MM.1S (cell line): ENCODE measurements at regions not wholly inside any gene's neighbourhood (a gene's known extent, or its start where the extent isn't known, plus 50 kb on each side); places are given as distances from the start of the nearest gene placed in this dataset.

Source experiments
- DNase-seq: peaks from one replicate; pipeline ENCODE4 v3.0.0-alpha.2; 2015
- H2AFZ ChIP-seq: fragments of 300-600 bp; sonication (generic); 2 replicates; pipeline ENCODE4 v1.6.0; 2016; ENCODE audit warnings: antibody characterized with exemption, low read length
- H3F3A ChIP-seq: fragments of 300-600 bp; sonication (generic); 2 replicates; pipeline ENCODE4 v1.6.1; 2016; ENCODE audit warnings: mild to moderate bottlenecking, antibody characterized with exemption, low read length, moderate library complexity, mixed read lengths; ENCODE audit not compliant: insufficient read depth
- H3K27ac ChIP-seq: fragments of 300-600 bp; sonication (generic); 2 replicates; pipeline ENCODE4 v1.5.1; 2016; ENCODE audit warnings: mild to moderate bottlenecking, low read length
- H3K27me3 ChIP-seq: fragments of 300-600 bp; sonication (generic); replicated peaks from 2 replicates; pipeline ENCODE4 v1.6.0; 2016; ENCODE audit warnings: low read length; ENCODE audit not compliant: insufficient read depth
- H3K36me3 ChIP-seq: fragments of 300-600 bp; sonication (generic); replicated peaks from 2 replicates; pipeline ENCODE4 v1.6.1; 2016; ENCODE audit warnings: mild to moderate bottlenecking, low read length, mixed read lengths; ENCODE audit not compliant: insufficient read depth
- H3K4me1 ChIP-seq: fragments of 300-600 bp; sonication (generic); 2 replicates; pipeline ENCODE4 v1.6.1; 2016; ENCODE audit warnings: low read length, mixed read lengths
- H3K4me2 ChIP-seq: fragments of 300-600 bp; sonication (generic); 2 replicates; pipeline ENCODE4 v1.6.0; 2016; ENCODE audit warnings: low read depth, low read length
- H3K4me3 ChIP-seq: fragments of 300-600 bp; sonication (generic); 2 replicates; pipeline ENCODE4 v1.5.1; 2016; ENCODE audit warnings: low read length, mixed read lengths
- H3K79me2 ChIP-seq: fragments of 300-600 bp; sonication (generic); 2 replicates; pipeline ENCODE4 v1.6.1; 2016; ENCODE audit warnings: mixed run types, low read length, mixed read lengths
- H3K9ac ChIP-seq: fragments of 300-600 bp; sonication (generic); 2 replicates; pipeline ENCODE4 v1.6.1; 2016; ENCODE audit warnings: low read length, mixed read lengths
- H3K9me2 ChIP-seq: fragments of 300-600 bp; sonication (generic); replicated peaks from 2 replicates; pipeline ENCODE4 v1.6.1; 2016; ENCODE audit warnings: mild to moderate bottlenecking, low read length, mixed read lengths; ENCODE audit not compliant: insufficient read depth
- H3K9me3 ChIP-seq: fragments of 300-600 bp; sonication (generic); replicated peaks from 2 replicates; pipeline ENCODE4 v1.6.1; 2016; ENCODE audit warnings: mild to moderate bottlenecking, low read length, mixed read lengths; ENCODE audit not compliant: insufficient read depth
- H4K20me1 ChIP-seq: fragments of 300-600 bp; sonication (generic); 2 replicates; pipeline ENCODE4 v1.6.1; 2016; ENCODE audit warnings: mild to moderate bottlenecking, low read length, moderate library complexity, mixed read lengths; ENCODE audit not compliant: insufficient read depth
- EZH2 ChIP-seq: fragments of 300-600 bp; sonication (generic); optimal IDR thresholded peaks from 2 replicates; pipeline ENCODE3; 2017; ENCODE audit warnings: low read depth, mild to moderate bottlenecking, antibody characterized with exemption, low read length, mixed read lengths
- EZH2phosphoT487 ChIP-seq: fragments of 300-600 bp; sonication (generic); IDR thresholded peaks from 2 replicates; pipeline ENCODE4 v1.6.1; 2018; ENCODE audit warnings: antibody characterized with exemption, low read length
- TF ChIP-seq, protein P1 (sequence below): fragments of 300-600 bp; sonication (generic); IDR thresholded peaks from 2 replicates; pipeline ENCODE4 v1.5.1; 2016; ENCODE audit warnings: antibody characterized with exemption, low read length, mixed read lengths

DNA sequence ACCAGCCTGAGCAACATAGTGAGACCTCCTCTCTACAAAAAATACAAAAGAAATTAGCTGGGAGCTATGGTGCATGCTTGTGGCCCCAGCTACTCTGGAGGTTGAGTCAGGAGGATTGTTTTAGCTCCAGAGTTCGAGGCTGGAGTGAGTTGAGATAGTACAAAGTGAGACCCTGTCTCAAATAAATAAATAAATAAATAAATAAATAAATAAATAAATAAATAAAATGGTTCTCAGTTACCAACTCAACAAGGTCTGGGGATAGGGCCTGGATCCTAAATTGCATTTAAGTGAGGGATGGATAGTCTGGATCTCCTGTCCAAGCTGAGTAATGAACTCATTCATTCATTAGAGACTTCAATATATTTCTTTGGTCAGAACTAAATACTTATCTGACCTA, 115.7 kb upstream of the IL1RAPL2 start:
- Histone ChIP-seq H3K9me3 (no peaks in the 10 kb centered on the region), H3K79me2 (no peaks in the 10 kb centered on the region), H4K20me1 (no peaks in the 10 kb centered on the region; the same call in 1 of the 2 replicates), H3F3A (no peaks in the 10 kb centered on the region), H3K4me1 (no peaks in the 10 kb centered on the region), H3K27me3 (no peaks in the 10 kb centered on the region), H3K4me3 (no peak overlapping the region), H3K9me2 (no peaks in the 10 kb centered on the region), H3K4me2 (no peak overlapping the region), H3K36me3 (no peaks in the 10 kb centered on the region), H3K27ac (no peak overlapping the region), H2AFZ (no peak overlapping the region), H3K9ac (no peak overlapping the region)
- DNase-seq, result no peak
- TF ChIP-seq, protein P1, sequence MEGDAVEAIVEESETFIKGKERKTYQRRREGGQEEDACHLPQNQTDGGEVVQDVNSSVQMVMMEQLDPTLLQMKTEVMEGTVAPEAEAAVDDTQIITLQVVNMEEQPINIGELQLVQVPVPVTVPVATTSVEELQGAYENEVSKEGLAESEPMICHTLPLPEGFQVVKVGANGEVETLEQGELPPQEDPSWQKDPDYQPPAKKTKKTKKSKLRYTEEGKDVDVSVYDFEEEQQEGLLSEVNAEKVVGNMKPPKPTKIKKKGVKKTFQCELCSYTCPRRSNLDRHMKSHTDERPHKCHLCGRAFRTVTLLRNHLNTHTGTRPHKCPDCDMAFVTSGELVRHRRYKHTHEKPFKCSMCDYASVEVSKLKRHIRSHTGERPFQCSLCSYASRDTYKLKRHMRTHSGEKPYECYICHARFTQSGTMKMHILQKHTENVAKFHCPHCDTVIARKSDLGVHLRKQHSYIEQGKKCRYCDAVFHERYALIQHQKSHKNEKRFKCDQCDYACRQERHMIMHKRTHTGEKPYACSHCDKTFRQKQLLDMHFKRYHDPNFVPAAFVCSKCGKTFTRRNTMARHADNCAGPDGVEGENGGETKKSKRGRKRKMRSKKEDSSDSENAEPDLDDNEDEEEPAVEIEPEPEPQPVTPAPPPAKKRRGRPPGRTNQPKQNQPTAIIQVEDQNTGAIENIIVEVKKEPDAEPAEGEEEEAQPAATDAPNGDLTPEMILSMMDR, result no peak
- TF ChIP-seq EZH2 (no peak), EZH2phosphoT487 (no peak)

DNA sequence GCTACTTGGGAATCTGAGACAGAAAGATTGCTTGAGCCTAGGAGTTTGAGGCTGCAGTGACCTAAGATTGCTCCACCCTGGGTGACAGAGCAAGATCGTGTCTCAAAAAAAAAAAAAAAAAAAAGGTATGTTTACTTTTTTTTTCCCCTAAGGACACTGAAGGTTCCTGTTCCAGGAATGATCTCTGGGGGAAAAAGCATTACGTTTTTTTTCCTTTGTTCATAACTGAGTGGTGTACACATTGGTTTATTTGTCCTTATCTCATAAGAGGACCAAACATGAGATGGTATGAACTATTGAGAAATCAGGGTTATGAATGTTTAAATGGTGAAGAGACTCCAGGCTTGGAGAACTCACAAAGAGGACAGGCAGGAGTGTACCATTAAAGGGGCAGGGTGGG, 120.4 kb upstream of the IL1RAPL2 start:
- H3K4me1 ChIP-seq, result no peaks in the 10 kb centered on the region
- no peaks in the 10 kb centered on the region for H3K9me3 ChIP-seq
- H3K4me3 ChIP-seq, result no peak overlapping the region
- no peaks in the 10 kb centered on the region for H3K79me2 ChIP-seq
- H3K4me2 ChIP-seq, result no peak overlapping the region
- no peaks in the 10 kb centered on the region for H3K9me2 ChIP-seq
- H4K20me1 ChIP-seq, result no peaks in the 10 kb centered on the region
- H3K27me3 ChIP-seq, result no peaks in the 10 kb centered on the region
- H3K9ac ChIP-seq, result no peak overlapping the region
- no peaks in the 10 kb centered on the region for H3K36me3 ChIP-seq
- no peak overlapping the region for H2AFZ ChIP-seq
- TF ChIP-seq, protein P1, result no peak
- TF ChIP-seq EZH2, result no peak
- H3K27ac ChIP-seq, result no peak overlapping the region
- DNase-seq, result no peak
- no peaks in the 10 kb centered on the region for H3F3A ChIP-seq

DNA sequence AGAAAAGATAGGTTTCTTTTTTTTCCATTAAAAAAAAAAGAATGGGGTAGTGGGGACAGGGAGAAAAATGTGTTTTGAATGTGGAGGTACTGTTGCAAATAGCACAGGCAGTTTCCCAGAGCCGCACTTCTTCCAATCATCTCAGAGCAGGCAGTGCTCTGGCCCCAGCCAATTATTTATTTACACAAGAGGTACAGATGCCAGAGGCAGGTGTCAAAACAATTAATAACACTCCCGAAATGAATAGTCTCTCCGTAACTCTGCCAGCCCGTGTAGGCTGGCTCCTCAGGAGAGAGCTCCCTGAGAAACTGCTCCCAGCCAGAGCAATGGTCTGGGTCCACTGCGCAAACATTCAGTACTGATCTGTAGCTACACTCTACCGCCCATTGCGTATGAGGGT, 130.8 kb upstream of the IL1RAPL2 start:
- H3K27me3 ChIP-seq, result no peaks in the 10 kb centered on the region
- H3K4me3 ChIP-seq, result no peak overlapping the region
- no peaks in the 10 kb centered on the region for H3K9me3 ChIP-seq
- H4K20me1 ChIP-seq, result no peaks in the 10 kb centered on the region
- DNase-seq, result no peak
- H3K4me2 ChIP-seq, result no peak overlapping the region
- no peaks in the 10 kb centered on the region for H3F3A ChIP-seq
- no peaks in the 10 kb centered on the region for H3K79me2 ChIP-seq
- H2AFZ ChIP-seq, result no peak overlapping the region
- H3K36me3 ChIP-seq, result no peaks in the 10 kb centered on the region
- H3K4me1 ChIP-seq, result no peaks in the 10 kb centered on the region
- no peak for TF ChIP-seq EZH2
- no peak for TF ChIP-seq EZH2phosphoT487
- TF ChIP-seq, protein P1, result no peak
- no peak overlapping the region for H3K9ac ChIP-seq
- no peak overlapping the region for H3K27ac ChIP-seq
- H3K9me2 ChIP-seq, result no peaks in the 10 kb centered on the region
